ENCODE measurements at regions not wholly inside any gene's neighbourhood (a gene's known extent, or its start where the extent isn't known, plus 50 kb on each side); places are given as distances from the start of the nearest gene placed in this dataset.

DNA sequence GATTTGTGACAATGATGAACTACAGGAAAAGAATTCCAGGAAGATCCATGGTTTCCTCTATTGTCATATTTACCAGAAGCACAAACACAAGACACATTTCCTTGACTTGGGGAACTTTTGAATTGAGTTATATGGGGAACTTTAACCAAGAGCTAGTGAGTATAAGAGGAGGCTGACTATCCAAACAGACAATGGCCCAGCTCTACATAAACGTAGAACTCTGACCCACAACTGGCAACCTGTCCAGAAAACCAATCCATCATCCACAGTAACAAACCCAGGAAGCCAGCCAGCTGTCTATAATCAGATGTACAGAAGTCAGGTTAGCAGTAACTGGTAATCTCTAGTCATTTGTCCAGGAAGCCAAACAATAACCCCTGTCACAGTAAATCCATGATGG is 167.0 kb upstream of the CPEB2 start:
- TF ChIP-seq, protein P1, sequence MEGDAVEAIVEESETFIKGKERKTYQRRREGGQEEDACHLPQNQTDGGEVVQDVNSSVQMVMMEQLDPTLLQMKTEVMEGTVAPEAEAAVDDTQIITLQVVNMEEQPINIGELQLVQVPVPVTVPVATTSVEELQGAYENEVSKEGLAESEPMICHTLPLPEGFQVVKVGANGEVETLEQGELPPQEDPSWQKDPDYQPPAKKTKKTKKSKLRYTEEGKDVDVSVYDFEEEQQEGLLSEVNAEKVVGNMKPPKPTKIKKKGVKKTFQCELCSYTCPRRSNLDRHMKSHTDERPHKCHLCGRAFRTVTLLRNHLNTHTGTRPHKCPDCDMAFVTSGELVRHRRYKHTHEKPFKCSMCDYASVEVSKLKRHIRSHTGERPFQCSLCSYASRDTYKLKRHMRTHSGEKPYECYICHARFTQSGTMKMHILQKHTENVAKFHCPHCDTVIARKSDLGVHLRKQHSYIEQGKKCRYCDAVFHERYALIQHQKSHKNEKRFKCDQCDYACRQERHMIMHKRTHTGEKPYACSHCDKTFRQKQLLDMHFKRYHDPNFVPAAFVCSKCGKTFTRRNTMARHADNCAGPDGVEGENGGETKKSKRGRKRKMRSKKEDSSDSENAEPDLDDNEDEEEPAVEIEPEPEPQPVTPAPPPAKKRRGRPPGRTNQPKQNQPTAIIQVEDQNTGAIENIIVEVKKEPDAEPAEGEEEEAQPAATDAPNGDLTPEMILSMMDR (conservative IDR thresholded peaks at IDR 0.05): no peak
- TF ChIP-seq EZH2 (IDR thresholded peaks at IDR 0.05; ENCODE audit: low read depth): no peak
